Ishikawa (cell line): ENCODE measurements at regions not wholly inside any gene's neighbourhood (a gene's known extent, or its start where the extent isn't known, plus 50 kb on each side); places are given as distances from the start of the nearest gene placed in this dataset.

Source experiments
- RAD21 ChIP-seq: IDR thresholded peaks from 2 replicates; pipeline ENCODE4 v1.6.1; 2012; ENCODE audit warnings: low read depth
- TAF1 ChIP-seq: IDR thresholded peaks from 2 replicates; pipeline ENCODE4 v1.6.1; 2012; ENCODE audit warnings: low read depth, mild to moderate bottlenecking
- YY1 ChIP-seq: IDR thresholded peaks from 2 replicates; pipeline ENCODE4 v1.6.1; 2012; ENCODE audit warnings: low read depth
- TF ChIP-seq, protein P1 (sequence below): IDR thresholded peaks from 2 replicates; pipeline ENCODE4 v1.6.1; 2012; ENCODE audit warnings: low read depth, mild to moderate bottlenecking

- TF ChIP-seq RAD21, result no peak
- TF ChIP-seq TAF1, result no peak
- TF ChIP-seq YY1, result no peak
- TF ChIP-seq, protein P1, sequence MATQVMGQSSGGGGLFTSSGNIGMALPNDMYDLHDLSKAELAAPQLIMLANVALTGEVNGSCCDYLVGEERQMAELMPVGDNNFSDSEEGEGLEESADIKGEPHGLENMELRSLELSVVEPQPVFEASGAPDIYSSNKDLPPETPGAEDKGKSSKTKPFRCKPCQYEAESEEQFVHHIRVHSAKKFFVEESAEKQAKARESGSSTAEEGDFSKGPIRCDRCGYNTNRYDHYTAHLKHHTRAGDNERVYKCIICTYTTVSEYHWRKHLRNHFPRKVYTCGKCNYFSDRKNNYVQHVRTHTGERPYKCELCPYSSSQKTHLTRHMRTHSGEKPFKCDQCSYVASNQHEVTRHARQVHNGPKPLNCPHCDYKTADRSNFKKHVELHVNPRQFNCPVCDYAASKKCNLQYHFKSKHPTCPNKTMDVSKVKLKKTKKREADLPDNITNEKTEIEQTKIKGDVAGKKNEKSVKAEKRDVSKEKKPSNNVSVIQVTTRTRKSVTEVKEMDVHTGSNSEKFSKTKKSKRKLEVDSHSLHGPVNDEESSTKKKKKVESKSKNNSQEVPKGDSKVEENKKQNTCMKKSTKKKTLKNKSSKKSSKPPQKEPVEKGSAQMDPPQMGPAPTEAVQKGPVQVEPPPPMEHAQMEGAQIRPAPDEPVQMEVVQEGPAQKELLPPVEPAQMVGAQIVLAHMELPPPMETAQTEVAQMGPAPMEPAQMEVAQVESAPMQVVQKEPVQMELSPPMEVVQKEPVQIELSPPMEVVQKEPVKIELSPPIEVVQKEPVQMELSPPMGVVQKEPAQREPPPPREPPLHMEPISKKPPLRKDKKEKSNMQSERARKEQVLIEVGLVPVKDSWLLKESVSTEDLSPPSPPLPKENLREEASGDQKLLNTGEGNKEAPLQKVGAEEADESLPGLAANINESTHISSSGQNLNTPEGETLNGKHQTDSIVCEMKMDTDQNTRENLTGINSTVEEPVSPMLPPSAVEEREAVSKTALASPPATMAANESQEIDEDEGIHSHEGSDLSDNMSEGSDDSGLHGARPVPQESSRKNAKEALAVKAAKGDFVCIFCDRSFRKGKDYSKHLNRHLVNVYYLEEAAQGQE, result no peak
These were observed 89.7 kb upstream of the RGS1 start for GRCh38 chr1:192485692-192486436.
